ENCODE measurements at regions not wholly inside any gene's neighbourhood (a gene's known extent, or its start where the extent isn't known, plus 50 kb on each side); places are given as distances from the start of the nearest gene placed in this dataset.
"Not testable (repeated sequence)": the region's sequence is repeated elsewhere in the genome, so short reads cannot be mapped to it uniquely, and the experiment has no call there.

GRCh38 chr2:100699131-100699530 is 120.8 kb upstream of the NPAS2 start:
- no peaks in the 10 kb centered on the region for H3K27me3 ChIP-seq
- H4K20me1 ChIP-seq = no peaks in the 10 kb centered on the region
- TF ChIP-seq Cebpa-rat (IDR thresholded peaks at IDR 0.05) = no peak
- no peaks in the 10 kb centered on the region for H3K36me3 ChIP-seq
- H3K9ac ChIP-seq = no peak overlapping the region
- no peak overlapping the region for H3K4me3 ChIP-seq
- no peaks in the 10 kb centered on the region for H3K4me1 ChIP-seq
- no peak overlapping the region for H3K27ac ChIP-seq
- no peak overlapping the region for H3K4me2 ChIP-seq
- H3K9me3 ChIP-seq = peaks cover 22% of the 10 kb centered on the region

GRCh38 chr2:100702438-100703109 is 117.4 kb upstream of the NPAS2 start:
- Histone ChIP-seq H3K9me3 (no peaks in the 10 kb centered on the region), H3K27ac (no peak overlapping the region), H3K36me3 (no peaks in the 10 kb centered on the region), H3K9ac (no peak overlapping the region), H3K27me3 (no peaks in the 10 kb centered on the region), H3K4me2 (no peak overlapping the region), H3K4me3 (no peak overlapping the region), H4K20me1 (no peaks in the 10 kb centered on the region), H3K4me1 (no peaks in the 10 kb centered on the region)
- no peak for TF ChIP-seq Cebpa-rat (IDR thresholded peaks at IDR 0.05)

- Histone ChIP-seq H3K4me1 (no peaks in the 10 kb centered on the region), H3K9ac (no peak overlapping the region), H3K9me3 (no peaks in the 10 kb centered on the region), H3K27me3 (no peaks in the 10 kb centered on the region), H3K27ac (no peak overlapping the region), H3K4me3 (no peak overlapping the region), H3K36me3 (no peaks in the 10 kb centered on the region), H4K20me1 (no peaks in the 10 kb centered on the region), H3K4me2 (no peak overlapping the region)
- no peak for TF ChIP-seq Cebpa-rat (IDR thresholded peaks at IDR 0.05)
Observed at GRCh38 chr2:100703213-100703612, 116.7 kb upstream of the NPAS2 start.

GRCh38 chr2:100703739-100704138 is 116.2 kb upstream of the NPAS2 start:
- Histone ChIP-seq H3K4me2 (no peak overlapping the region), H3K27me3 (no peaks in the 10 kb centered on the region), H3K4me3 (no peak overlapping the region), H3K4me1 (no peaks in the 10 kb centered on the region), H3K27ac (no peak overlapping the region), H3K9ac (no peak overlapping the region), H3K9me3 (no peaks in the 10 kb centered on the region), H4K20me1 (no peaks in the 10 kb centered on the region), H3K36me3 (no peaks in the 10 kb centered on the region)
- no peak for TF ChIP-seq Cebpa-rat (IDR thresholded peaks at IDR 0.05)

GRCh38 chr2:100704156-100704555 is 115.8 kb upstream of the NPAS2 start:
- Histone ChIP-seq H3K4me2 (no peak overlapping the region), H3K36me3 (no peaks in the 10 kb centered on the region), H3K4me3 (no peak overlapping the region), H4K20me1 (no peaks in the 10 kb centered on the region), H3K9ac (no peak overlapping the region), H3K27ac (no peak overlapping the region), H3K4me1 (no peaks in the 10 kb centered on the region), H3K27me3 (no peaks in the 10 kb centered on the region), H3K9me3 (no peaks in the 10 kb centered on the region)
- TF ChIP-seq Cebpa-rat (IDR thresholded peaks at IDR 0.05) = no peak

GRCh38 chr2:100704711-100705110 is 115.2 kb upstream of the NPAS2 start:
- Histone ChIP-seq H3K9me3 (no peaks in the 10 kb centered on the region), H3K4me1 (no peaks in the 10 kb centered on the region), H3K27ac (no peak overlapping the region), H3K9ac (no peak overlapping the region), H3K36me3 (no peaks in the 10 kb centered on the region), H3K27me3 (no peaks in the 10 kb centered on the region), H3K4me2 (no peak overlapping the region), H3K4me3 (no peak overlapping the region), H4K20me1 (no peaks in the 10 kb centered on the region)
- TF ChIP-seq Cebpa-rat (IDR thresholded peaks at IDR 0.05) = no peak

- Histone ChIP-seq H3K4me1 (no peaks in the 10 kb centered on the region), H3K4me3 (no peak overlapping the region), H4K20me1 (no peaks in the 10 kb centered on the region), H3K9me3 (no peaks in the 10 kb centered on the region), H3K27me3 (no peaks in the 10 kb centered on the region), H3K9ac (no peak overlapping the region), H3K4me2 (no peak overlapping the region), H3K27ac (no peak overlapping the region), H3K36me3 (no peaks in the 10 kb centered on the region)
- TF ChIP-seq Cebpa-rat (IDR thresholded peaks at IDR 0.05) = no peak
Observed at GRCh38 chr2:100707016-100707947, 112.7 kb upstream of the NPAS2 start.

GRCh38 chr2:100708333-100708732 is 111.6 kb upstream of the NPAS2 start:
- no peaks in the 10 kb centered on the region for H3K36me3 ChIP-seq
- no peak overlapping the region for H3K27ac ChIP-seq
- H3K4me1 ChIP-seq = no peaks in the 10 kb centered on the region
- H3K9ac ChIP-seq = no peak overlapping the region
- no peaks in the 10 kb centered on the region for H3K9me3 ChIP-seq
- H4K20me1 ChIP-seq = no peaks in the 10 kb centered on the region
- H3K4me3 ChIP-seq = no peak overlapping the region
- no peak for TF ChIP-seq Cebpa-rat (IDR thresholded peaks at IDR 0.05)
- no peak overlapping the region for H3K4me2 ChIP-seq
- no peaks in the 10 kb centered on the region for H3K27me3 ChIP-seq

- no peaks in the 10 kb centered on the region for H3K9me3 ChIP-seq
- H3K4me2 ChIP-seq = no peak overlapping the region
- H4K20me1 ChIP-seq = no peaks in the 10 kb centered on the region
- no peak overlapping the region for H3K9ac ChIP-seq
- H3K4me1 ChIP-seq = no peaks in the 10 kb centered on the region
- no peak overlapping the region for H3K4me3 ChIP-seq
- no peaks in the 10 kb centered on the region for H3K27me3 ChIP-seq
- H3K36me3 ChIP-seq = no peaks in the 10 kb centered on the region
- no peak for TF ChIP-seq Cebpa-rat (IDR thresholded peaks at IDR 0.05)
- H3K27ac ChIP-seq = no peak overlapping the region
Observed at GRCh38 chr2:100713106-100713505, 106.8 kb upstream of the NPAS2 start.

GRCh38 chr2:100714396-100715010 is 105.4 kb upstream of the NPAS2 start:
- H4K20me1 ChIP-seq, H3K9me3 ChIP-seq, H3K4me2 ChIP-seq, H3K36me3 ChIP-seq, H3K27ac ChIP-seq, H3K9ac ChIP-seq, H3K27me3 ChIP-seq, H3K4me3 ChIP-seq, H3K4me1 ChIP-seq: not testable (repeated sequence)

- H3K4me1 ChIP-seq, H3K27ac ChIP-seq, H4K20me1 ChIP-seq, H3K27me3 ChIP-seq, H3K4me3 ChIP-seq, H3K36me3 ChIP-seq, H3K4me2 ChIP-seq, H3K9ac ChIP-seq, H3K9me3 ChIP-seq: not testable (repeated sequence)
Observed at GRCh38 chr2:100715861-100716260, 104.1 kb upstream of the NPAS2 start.
